HUES64 (cell line): ENCODE measurements at regions not wholly inside any gene's neighbourhood (a gene's known extent, or its start where the extent isn't known, plus 50 kb on each side); places are given as distances from the start of the nearest gene placed in this dataset.

Experiments
- H3K27ac ChIP-seq: 2 replicates; pipeline ENCODE4 v1.7.0; 2013; ENCODE audit warnings: low read depth, low read length, inconsistent platforms
- H3K27me3 ChIP-seq: 2 replicates; pipeline ENCODE4 v1.6.1; 2013; ENCODE audit warnings: mild to moderate bottlenecking, low read length; ENCODE audit not compliant: insufficient read depth
- H3K36me3 ChIP-seq: 2 replicates; pipeline ENCODE4 v1.6.1; 2013; ENCODE audit warnings: mild to moderate bottlenecking, low read length; ENCODE audit not compliant: insufficient read depth
- H3K4me1 ChIP-seq: 2 replicates; pipeline ENCODE4 v1.6.1; 2013; ENCODE audit warnings: mild to moderate bottlenecking, low read length, moderate library complexity; ENCODE audit not compliant: insufficient read depth
- H3K4me3 ChIP-seq: 2 replicates; pipeline ENCODE4 v1.5.1; 2013; ENCODE audit warnings: mild to moderate bottlenecking, low read length, moderate library complexity
- H3K9ac ChIP-seq: 2 replicates; pipeline ENCODE4 v1.6.1; 2013; ENCODE audit warnings: mild to moderate bottlenecking, low read depth, low read length
- H3K9me3 ChIP-seq: 2 replicates; pipeline ENCODE4 v1.6.1; 2013; ENCODE audit warnings: low read depth, low read length; ENCODE audit not compliant: insufficient read depth
- WGBS: fragments of 150-250, 120-280 bp; methylation state at CpG from one replicate; pipeline ENCODE4 v1.1.7; 2013; ENCODE audit warnings: missing lambda C conversion rate; 5-methylcytosine and 5-hydroxymethylcytosine counted together

DNA sequence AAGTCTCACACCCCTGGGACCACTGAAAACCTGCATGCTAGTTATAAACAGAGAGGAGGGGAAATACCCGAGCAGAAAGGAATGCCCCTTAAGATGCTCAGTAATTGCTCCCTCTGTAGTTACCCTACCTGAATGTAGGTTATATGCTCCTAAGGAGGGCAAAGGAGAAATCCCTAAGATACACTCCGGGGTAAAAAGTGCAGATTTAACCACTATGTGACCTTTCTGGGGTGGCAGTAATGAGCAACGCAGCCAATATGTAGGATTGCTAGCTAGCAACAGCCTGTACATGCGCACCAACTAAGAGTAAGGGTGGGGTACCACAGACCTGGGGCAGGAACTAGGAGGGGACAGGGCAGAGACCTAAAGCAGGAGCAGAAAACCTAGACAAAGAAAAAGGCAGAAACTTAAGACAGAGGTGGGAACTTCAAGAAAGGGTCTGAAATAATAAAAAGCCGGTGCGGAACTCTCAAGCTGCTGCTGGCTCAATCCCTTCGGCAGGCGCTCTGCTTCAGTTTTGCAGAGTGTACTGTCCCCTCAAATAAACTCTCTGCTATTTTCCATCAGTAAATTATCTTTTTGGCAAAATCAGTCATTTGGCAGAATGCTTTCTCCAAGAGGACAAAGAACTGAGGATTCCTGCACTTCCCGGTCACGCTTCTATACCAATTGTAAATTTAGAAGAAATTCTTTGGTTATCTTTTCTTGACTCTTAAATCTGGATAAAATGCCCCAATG is 823.8 kb downstream of the CDH11 start:
- Histone ChIP-seq H3K4me1 (no peaks in the 10 kb centered on the region), H3K27me3 (no peaks in the 10 kb centered on the region), H3K36me3 (no peaks in the 10 kb centered on the region), H3K9ac (no peak overlapping the region), H3K4me3 (no peak overlapping the region), H3K27ac (no peak overlapping the region), H3K9me3 (no peaks in the 10 kb centered on the region)
- WGBS: 92% methylated on average over 10 of the region's 10 CpGs

DNA sequence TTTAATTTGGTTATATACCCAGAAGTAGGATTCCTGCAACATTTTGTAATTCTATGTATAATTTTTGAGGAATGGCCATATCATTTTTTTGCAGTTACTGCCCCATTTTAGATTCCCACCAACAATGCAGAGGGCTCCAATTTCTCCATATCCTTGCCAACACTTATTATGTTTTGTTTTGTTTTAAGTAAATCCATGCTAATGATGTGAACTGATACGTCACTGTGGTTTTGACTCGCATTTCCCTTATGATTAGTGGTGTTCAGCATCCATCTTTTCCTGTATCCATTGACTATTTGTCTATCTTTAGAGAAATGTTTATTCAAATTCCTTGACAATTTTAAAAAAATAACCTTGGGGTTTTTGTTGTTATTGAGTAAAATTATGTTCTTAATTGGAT is 826.4 kb downstream of the CDH11 start:
- no peaks in the 10 kb centered on the region for H3K4me1 ChIP-seq
- no peak overlapping the region for H3K9ac ChIP-seq
- H3K27ac ChIP-seq: no peak overlapping the region
- 92% methylated on average over 2 of the region's 2 CpGs for WGBS
- no peaks in the 10 kb centered on the region for H3K36me3 ChIP-seq
- no peak overlapping the region for H3K4me3 ChIP-seq
- H3K9me3 ChIP-seq: no peaks in the 10 kb centered on the region
- no peaks in the 10 kb centered on the region for H3K27me3 ChIP-seq

DNA sequence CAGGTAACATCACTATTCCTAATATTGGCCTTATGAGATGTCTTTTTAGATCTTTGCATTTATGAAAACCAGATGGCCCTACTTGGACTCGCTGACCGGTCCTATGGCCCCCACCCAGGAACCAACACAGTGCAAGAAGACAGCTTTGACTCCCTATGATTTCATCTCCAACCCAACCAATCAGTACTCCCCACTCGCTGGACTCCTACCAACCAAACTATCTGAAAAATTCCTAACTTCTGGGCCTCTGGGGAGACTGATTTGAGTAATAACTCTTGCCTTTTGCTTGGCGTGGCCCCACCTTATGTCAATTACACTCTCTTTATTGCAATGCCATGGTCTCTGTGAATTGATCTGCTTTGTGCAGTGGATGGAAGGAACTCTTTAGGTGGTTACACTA is 828.9 kb downstream of the CDH11 start:
- H3K27me3 ChIP-seq: no peaks in the 10 kb centered on the region
- H3K36me3 ChIP-seq: no peaks in the 10 kb centered on the region
- no peak overlapping the region for H3K4me3 ChIP-seq
- 92% methylated on average over 4 of the region's 4 CpGs for WGBS
- no peaks in the 10 kb centered on the region for H3K9me3 ChIP-seq
- H3K4me1 ChIP-seq: no peaks in the 10 kb centered on the region
- H3K9ac ChIP-seq: no peak overlapping the region
- H3K27ac ChIP-seq: no peak overlapping the region

GRCh38 chr16:64292161-64292560 is 829.7 kb downstream of the CDH11 start:
- no CpG with 5 or more reads among the region's 1 CpG for WGBS
- Histone ChIP-seq H3K9me3 (no peaks in the 10 kb centered on the region), H3K36me3 (no peaks in the 10 kb centered on the region), H3K4me1 (no peaks in the 10 kb centered on the region), H3K9ac (no peak overlapping the region), H3K27ac (no peak overlapping the region), H3K4me3 (no peak overlapping the region), H3K27me3 (no peaks in the 10 kb centered on the region)

DNA sequence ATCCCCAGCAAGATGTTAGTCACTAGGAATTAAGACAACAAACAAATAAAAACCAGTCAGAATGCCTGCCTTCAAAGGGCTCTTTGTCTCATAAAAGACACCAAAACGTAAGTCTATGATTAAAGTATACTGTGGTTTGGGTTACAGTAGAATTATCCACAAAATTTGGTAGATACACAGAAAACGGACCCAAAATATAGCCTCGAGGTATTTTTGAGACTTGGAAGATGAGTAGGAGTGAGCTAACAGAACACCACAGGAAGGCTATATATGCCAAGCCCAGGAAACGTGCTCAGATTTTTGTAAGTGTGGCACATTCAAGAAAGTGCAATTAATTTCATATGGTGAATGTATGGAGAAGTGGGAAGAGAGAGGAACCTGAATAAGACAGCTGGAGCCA is 831.4 kb downstream of the CDH11 start:
- WGBS: 96% methylated on average over 4 of the region's 4 CpGs
- no peaks in the 10 kb centered on the region for H3K9me3 ChIP-seq
- no peaks in the 10 kb centered on the region for H3K27me3 ChIP-seq
- no peak overlapping the region for H3K9ac ChIP-seq
- H3K4me1 ChIP-seq: no peaks in the 10 kb centered on the region
- no peak overlapping the region for H3K4me3 ChIP-seq
- no peaks in the 10 kb centered on the region for H3K36me3 ChIP-seq
- no peak overlapping the region for H3K27ac ChIP-seq

- Histone ChIP-seq H3K9me3 (no peaks in the 10 kb centered on the region), H3K36me3 (no peaks in the 10 kb centered on the region), H3K27me3 (no peaks in the 10 kb centered on the region), H3K4me1 (no peaks in the 10 kb centered on the region), H3K9ac (no peak overlapping the region), H3K27ac (no peak overlapping the region), H3K4me3 (no peak overlapping the region)
- 81% methylated on average over 4 of the region's 4 CpGs for WGBS
These were observed 834.0 kb downstream of the CDH11 start for GRCh38 chr16:64287655-64288528.

- no peak overlapping the region for H3K4me3 ChIP-seq
- H3K9me3 ChIP-seq: no peaks in the 10 kb centered on the region
- H3K9ac ChIP-seq: no peak overlapping the region
- 98% methylated on average over 2 of the region's 3 CpGs for WGBS
- no peaks in the 10 kb centered on the region for H3K36me3 ChIP-seq
- no peak overlapping the region for H3K27ac ChIP-seq
- no peaks in the 10 kb centered on the region for H3K27me3 ChIP-seq
- H3K4me1 ChIP-seq: no peaks in the 10 kb centered on the region
These were observed 839.7 kb downstream of the CDH11 start for GRCh38 chr16:64282181-64282580.

GRCh38 chr16:64280317-64280716 is 841.5 kb downstream of the CDH11 start:
- H3K9ac ChIP-seq: no peak overlapping the region
- H3K27ac ChIP-seq: no peak overlapping the region
- WGBS: 93% methylated on average over 9 of the region's 9 CpGs
- H3K27me3 ChIP-seq: no peaks in the 10 kb centered on the region
- no peak overlapping the region for H3K4me3 ChIP-seq
- H3K9me3 ChIP-seq: no peaks in the 10 kb centered on the region
- no peaks in the 10 kb centered on the region for H3K4me1 ChIP-seq
- no peaks in the 10 kb centered on the region for H3K36me3 ChIP-seq

DNA sequence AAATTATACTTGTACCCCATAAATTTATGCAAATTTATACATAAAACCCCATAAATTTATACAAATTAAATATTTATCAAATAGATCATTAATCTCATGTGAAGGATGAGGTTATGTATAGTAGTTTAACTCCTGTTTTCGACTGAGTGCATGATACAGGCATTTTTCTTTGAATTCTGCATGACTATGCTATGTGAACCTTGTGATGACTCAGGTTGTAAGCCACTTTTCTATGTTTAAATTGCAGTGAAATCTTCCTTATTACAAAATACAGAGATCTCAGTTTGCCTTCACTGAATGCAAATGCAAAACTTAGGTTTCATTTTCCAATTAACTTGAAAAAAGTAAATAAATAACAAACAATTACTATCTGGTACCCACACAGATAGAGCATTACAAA is 843.7 kb downstream of the CDH11 start:
- 82% methylated on average over 1 of the region's 1 CpG for WGBS
- Histone ChIP-seq H3K9me3 (no peaks in the 10 kb centered on the region), H3K27me3 (no peaks in the 10 kb centered on the region), H3K27ac (no peak overlapping the region), H3K4me1 (no peaks in the 10 kb centered on the region), H3K4me3 (no peak overlapping the region), H3K36me3 (no peaks in the 10 kb centered on the region), H3K9ac (no peak overlapping the region)

- Histone ChIP-seq H3K4me3 (no peak overlapping the region), H3K27ac (no peak overlapping the region)
- no CpG with 5 or more reads among the region's 1 CpG for WGBS
These were observed 845.2 kb downstream of the CDH11 start for GRCh38 chr16:64276646-64277045.

GRCh38 chr16:64272028-64272427 is 849.8 kb downstream of the CDH11 start:
- Histone ChIP-seq H3K36me3 (no peaks in the 10 kb centered on the region), H3K9me3 (no peaks in the 10 kb centered on the region)

More at GRCh38 chr16:64276646-64277045, 845.2 kb downstream of the CDH11 start:
- H3K27me3 ChIP-seq: no peaks in the 10 kb centered on the region
- no peak overlapping the region for H3K9ac ChIP-seq
- no peaks in the 10 kb centered on the region for H3K36me3 ChIP-seq
- no peaks in the 10 kb centered on the region for H3K9me3 ChIP-seq
- no peaks in the 10 kb centered on the region for H3K4me1 ChIP-seq

More at GRCh38 chr16:64272028-64272427, 849.8 kb downstream of the CDH11 start:
- no peak overlapping the region for H3K27ac ChIP-seq
- H3K4me3 ChIP-seq: no peak overlapping the region
- H3K9ac ChIP-seq: no peak overlapping the region
- H3K27me3 ChIP-seq: no peaks in the 10 kb centered on the region
- no peaks in the 10 kb centered on the region for H3K4me1 ChIP-seq
